ENCODE measurements at regions not wholly inside any gene's neighbourhood (a gene's known extent, or its start where the extent isn't known, plus 50 kb on each side); places are given as distances from the start of the nearest gene placed in this dataset.

DNA sequence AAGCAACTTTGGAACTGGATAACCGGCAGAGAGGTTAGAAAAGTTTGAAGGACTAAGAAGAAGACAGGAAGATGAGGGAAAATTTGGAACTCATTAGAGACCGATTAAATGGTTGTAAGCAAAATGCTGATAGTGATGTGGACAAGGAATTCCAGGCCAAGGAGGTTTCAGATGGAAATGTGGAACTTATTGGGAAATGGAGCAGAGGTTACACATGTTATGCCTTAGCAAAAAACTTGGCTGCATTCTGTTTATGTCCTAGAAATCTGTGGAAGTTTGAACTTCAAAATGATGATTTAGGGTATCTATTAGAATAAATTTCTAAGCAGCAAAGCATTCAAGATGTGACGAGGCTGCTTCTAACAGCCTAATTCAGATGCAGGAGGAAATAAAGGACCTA lies 675.1 kb upstream of the SYT4 start:
- no peaks in the 10 kb centered on the region for H3K9me3 Mint-ChIP-seq (ENCODE audit: unreplicated experiment)
- peaks cover 3% of the 10 kb centered on the region for H3K27me3 Mint-ChIP-seq (ENCODE audit: unreplicated experiment)
- no peak overlapping the region for H3K4me3 Mint-ChIP-seq (ENCODE audit: unreplicated experiment)
- TF ChIP-seq, protein P1, sequence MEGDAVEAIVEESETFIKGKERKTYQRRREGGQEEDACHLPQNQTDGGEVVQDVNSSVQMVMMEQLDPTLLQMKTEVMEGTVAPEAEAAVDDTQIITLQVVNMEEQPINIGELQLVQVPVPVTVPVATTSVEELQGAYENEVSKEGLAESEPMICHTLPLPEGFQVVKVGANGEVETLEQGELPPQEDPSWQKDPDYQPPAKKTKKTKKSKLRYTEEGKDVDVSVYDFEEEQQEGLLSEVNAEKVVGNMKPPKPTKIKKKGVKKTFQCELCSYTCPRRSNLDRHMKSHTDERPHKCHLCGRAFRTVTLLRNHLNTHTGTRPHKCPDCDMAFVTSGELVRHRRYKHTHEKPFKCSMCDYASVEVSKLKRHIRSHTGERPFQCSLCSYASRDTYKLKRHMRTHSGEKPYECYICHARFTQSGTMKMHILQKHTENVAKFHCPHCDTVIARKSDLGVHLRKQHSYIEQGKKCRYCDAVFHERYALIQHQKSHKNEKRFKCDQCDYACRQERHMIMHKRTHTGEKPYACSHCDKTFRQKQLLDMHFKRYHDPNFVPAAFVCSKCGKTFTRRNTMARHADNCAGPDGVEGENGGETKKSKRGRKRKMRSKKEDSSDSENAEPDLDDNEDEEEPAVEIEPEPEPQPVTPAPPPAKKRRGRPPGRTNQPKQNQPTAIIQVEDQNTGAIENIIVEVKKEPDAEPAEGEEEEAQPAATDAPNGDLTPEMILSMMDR (IDR thresholded peaks at IDR 0.05; ENCODE audit: partially characterized antibody, unreplicated experiment), result no peak
- DNase-seq, result no peak
- no peak overlapping the region for H3K27ac Mint-ChIP-seq (ENCODE audit: unreplicated experiment)
- H3K4me1 Mint-ChIP-seq (ENCODE audit: low read depth, unreplicated experiment), result no peaks in the 10 kb centered on the region
- peaks cover 6% of the 10 kb centered on the region for H3K36me3 Mint-ChIP-seq (ENCODE audit: unreplicated experiment)

DNA sequence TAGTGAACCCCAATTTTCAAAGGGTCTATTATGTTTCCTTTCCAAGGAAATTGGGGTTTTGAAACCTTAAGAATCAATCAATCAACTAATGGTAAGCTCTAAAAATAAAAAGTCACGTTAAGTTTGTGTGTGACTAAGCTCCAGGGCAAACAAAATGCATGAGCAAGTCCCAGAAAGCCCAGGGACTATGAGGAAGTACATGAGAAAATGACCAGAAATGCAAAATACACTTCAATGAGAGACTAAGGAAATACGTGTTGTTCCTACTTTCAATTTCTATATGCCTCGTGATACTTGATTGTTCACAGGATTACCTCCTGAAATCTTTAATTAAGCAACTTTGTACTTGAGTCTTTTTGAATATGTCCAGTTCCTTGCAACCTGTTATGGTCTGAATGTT lies 684.4 kb upstream of the SYT4 start:
- Mint-ChIP-seq H3K9me3 (ENCODE audit: unreplicated experiment) (no peaks in the 10 kb centered on the region), H3K27me3 (ENCODE audit: unreplicated experiment) (peaks cover 3% of the 10 kb centered on the region), H3K27ac (ENCODE audit: unreplicated experiment) (no peak overlapping the region), H3K4me1 (ENCODE audit: low read depth, unreplicated experiment) (no peaks in the 10 kb centered on the region), H3K4me3 (ENCODE audit: unreplicated experiment) (no peak overlapping the region), H3K36me3 (ENCODE audit: unreplicated experiment) (no peaks in the 10 kb centered on the region)
- TF ChIP-seq, protein P1 (IDR thresholded peaks at IDR 0.05; ENCODE audit: partially characterized antibody, unreplicated experiment), result no peak
- no peak for DNase-seq

DNA sequence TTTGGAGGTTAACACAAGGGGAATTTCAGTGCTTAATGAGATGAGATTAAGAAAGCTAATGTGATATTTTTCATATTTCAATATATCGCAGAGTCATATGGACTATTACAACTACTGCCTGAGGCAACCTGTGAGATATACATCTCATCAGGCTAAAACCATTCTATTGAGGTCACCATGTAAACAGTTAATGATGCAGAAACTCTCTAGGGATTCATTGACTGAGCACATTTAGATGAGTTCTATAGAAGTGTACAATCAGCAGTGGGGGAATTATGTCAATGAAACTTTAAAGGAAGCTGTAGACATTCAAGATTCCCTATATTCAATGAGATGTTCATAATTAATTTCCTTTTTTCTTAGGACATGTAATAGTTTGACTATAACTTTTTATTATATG lies 687.4 kb upstream of the SYT4 start:
- no peak for DNase-seq
- TF ChIP-seq, protein P1 (IDR thresholded peaks at IDR 0.05; ENCODE audit: partially characterized antibody, unreplicated experiment), result no peak
- no peak overlapping the region for H3K27ac Mint-ChIP-seq (ENCODE audit: unreplicated experiment)
- H3K4me3 Mint-ChIP-seq (ENCODE audit: unreplicated experiment), result no peak overlapping the region
- no peaks in the 10 kb centered on the region for H3K4me1 Mint-ChIP-seq (ENCODE audit: low read depth, unreplicated experiment)
- H3K27me3 Mint-ChIP-seq (ENCODE audit: unreplicated experiment), result peaks cover 3% of the 10 kb centered on the region
- H3K9me3 Mint-ChIP-seq (ENCODE audit: unreplicated experiment), result no peaks in the 10 kb centered on the region
- H3K36me3 Mint-ChIP-seq (ENCODE audit: unreplicated experiment), result no peaks in the 10 kb centered on the region

DNA sequence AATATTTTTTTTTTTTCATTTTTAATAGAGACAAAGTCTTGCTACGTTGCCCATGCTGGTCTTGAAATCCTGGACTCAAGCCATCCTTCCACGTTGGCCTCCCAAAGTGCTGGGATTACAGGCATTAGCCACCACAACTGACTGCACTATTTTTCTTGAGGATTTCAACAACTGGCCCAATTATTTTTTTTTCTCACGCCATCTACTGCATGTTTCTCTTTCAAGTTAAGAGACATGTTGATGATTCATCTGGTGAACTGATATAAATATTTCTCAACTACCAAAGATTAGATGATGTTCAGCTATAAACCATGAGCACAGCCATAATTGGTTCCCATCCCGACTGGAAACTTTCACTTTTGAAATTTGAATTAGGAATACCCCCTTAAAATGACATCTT lies 688.4 kb upstream of the SYT4 start:
- Mint-ChIP-seq H3K36me3 (ENCODE audit: unreplicated experiment) (no peaks in the 10 kb centered on the region), H3K4me1 (ENCODE audit: low read depth, unreplicated experiment) (no peaks in the 10 kb centered on the region), H3K27ac (ENCODE audit: unreplicated experiment) (no peak overlapping the region), H3K4me3 (ENCODE audit: unreplicated experiment) (no peak overlapping the region), H3K27me3 (ENCODE audit: unreplicated experiment) (peaks cover 3% of the 10 kb centered on the region), H3K9me3 (ENCODE audit: unreplicated experiment) (no peaks in the 10 kb centered on the region)
- TF ChIP-seq, protein P1 (IDR thresholded peaks at IDR 0.05; ENCODE audit: partially characterized antibody, unreplicated experiment), result no peak
- no peak for DNase-seq

DNA sequence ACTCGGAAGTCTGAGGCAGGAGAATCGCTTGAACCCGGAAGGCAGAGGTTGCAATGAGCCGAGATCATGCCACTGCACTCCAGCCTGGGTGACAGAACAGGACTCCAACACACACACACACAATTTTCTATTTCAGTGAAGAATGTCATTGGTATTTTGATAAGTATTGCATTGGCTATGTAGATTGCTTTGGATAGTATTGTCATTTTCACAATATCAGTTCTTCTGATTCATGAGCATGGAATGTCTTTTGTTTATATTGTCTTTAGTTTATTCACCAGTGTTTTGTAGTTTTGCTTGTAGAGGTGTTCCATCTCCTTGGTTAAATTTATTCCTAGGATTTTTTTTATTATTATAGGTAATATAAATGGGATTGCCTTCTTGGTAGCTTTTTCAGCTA lies 693.4 kb upstream of the SYT4 start:
- no peak for DNase-seq
- TF ChIP-seq, protein P1 (IDR thresholded peaks at IDR 0.05; ENCODE audit: partially characterized antibody, unreplicated experiment), result no peak
- H3K4me1 Mint-ChIP-seq (ENCODE audit: low read depth, unreplicated experiment), result peaks cover 1% of the 10 kb centered on the region
- no peaks in the 10 kb centered on the region for H3K9me3 Mint-ChIP-seq (ENCODE audit: unreplicated experiment)
- H3K36me3 Mint-ChIP-seq (ENCODE audit: unreplicated experiment), result no peaks in the 10 kb centered on the region
- no peak overlapping the region for H3K4me3 Mint-ChIP-seq (ENCODE audit: unreplicated experiment)
- H3K27me3 Mint-ChIP-seq (ENCODE audit: unreplicated experiment), result peaks cover 3% of the 10 kb centered on the region
- no peak overlapping the region for H3K27ac Mint-ChIP-seq (ENCODE audit: unreplicated experiment)

Measured in glutamatergic neuron (in vitro differentiated cells).